Breast epithelium (tissue), 4 donors: ENCODE measurements at regions not wholly inside any gene's neighbourhood (a gene's known extent, or its start where the extent isn't known, plus 50 kb on each side); places are given as distances from the start of the nearest gene placed in this dataset.

Source experiments
- DNase-seq, 2 donors: peaks; one replicate each; pipeline ENCODE4 v3.0.0-alpha.2; 2019; ENCODE audit warnings: low spot score in 2 of 2
- H3K27ac ChIP-seq, 2 donors: fragments of 200-600 bp; sonication (generic) in 1 of 2; one replicate each; pipeline ENCODE4 v1.5.1; 2016 to 2019; ENCODE audit warnings: mild to moderate bottlenecking in 1 of 2
- H3K27me3 ChIP-seq, 2 donors: fragments of 200-600 bp; sonication (generic) in 1 of 2; one replicate each; pipeline versions ENCODE4 v1.5.1 to v1.6.0; 2017 to 2019; ENCODE audit warnings: control low read depth in 1 of 2, mild to moderate bottlenecking in 1 of 2
- H3K36me3 ChIP-seq: fragments of 200-600 bp; one replicate; pipeline ENCODE4 v1.5.1; 2019
- H3K4me1 ChIP-seq, 2 donors: fragments of 200-600 bp; sonication (generic); one replicate each; pipeline ENCODE4 v1.5.1; 2016 to 2019; ENCODE audit warnings: control low read depth in 1 of 2
- H3K4me3 ChIP-seq, 3 donors: fragments of 200-600 bp; sonication (generic); 1 replicate in 2 of 3; 2 replicates in 1 of 3; pipeline ENCODE4 v1.5.1; 2016 to 2019; ENCODE audit warnings: mild to moderate bottlenecking in 3 of 3, moderate library complexity in 2 of 3
- H3K9me3 ChIP-seq, 2 donors: fragments of 200-600 bp; sonication (generic) in 1 of 2; one replicate each; pipeline ENCODE4 v1.5.1; 2016 to 2019; ENCODE audit warnings: control low read depth in 1 of 2
- CTCF ChIP-seq, 3 donors: fragments of 450-650 bp; IDR thresholded peaks; one replicate each; pipeline ENCODE4 v1.5.1; 2016 to 2017; ENCODE audit warnings: antibody characterized with exemption in 3 of 3, mild to moderate bottlenecking in 3 of 3, moderate library complexity in 3 of 3
- POLR2A ChIP-seq: fragments of 450-650 bp; IDR thresholded peaks from one replicate; pipeline ENCODE4 v1.6.1; 2016; ENCODE audit warnings: antibody characterized with exemption, mild to moderate bottlenecking, moderate library complexity
- POLR2AphosphoS5 ChIP-seq, 3 donors: sonication (generic); formaldehyde crosslinking; IDR thresholded peaks; one replicate each; pipeline ENCODE4 v1.6.1; 2017; ENCODE audit warnings: antibody characterized with exemption in 3 of 3
- intact Hi-C: fragments of 100-400 bp; cut with DNase I; formaldehyde crosslinking; loops from one replicate; pipeline ENCODE4 v1.15.1; 2023; ENCODE audit warnings: low total_unique reads

DNA sequence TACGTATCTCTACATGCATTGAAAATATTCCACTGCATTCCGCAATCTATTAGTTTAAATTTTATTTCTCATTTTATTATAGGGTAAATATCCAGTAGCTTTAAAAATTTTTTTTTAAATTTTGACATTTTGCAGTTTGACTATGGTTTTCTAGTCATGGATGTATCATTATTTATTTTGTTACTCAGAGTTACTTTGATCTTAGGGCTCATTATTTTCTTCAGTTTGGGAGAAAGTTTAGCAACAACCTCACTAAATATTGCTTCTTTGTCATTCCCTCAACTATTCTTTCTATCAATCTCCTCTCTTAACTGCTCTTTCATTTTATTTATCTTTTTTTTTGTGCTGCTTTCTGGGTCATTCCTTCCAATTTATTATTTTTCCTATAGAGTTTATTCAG, 100.5 kb upstream of the SLCO6A1 start:
- Histone ChIP-seq H3K4me3 (no peak overlapping the region), H3K36me3 (no peaks in the 10 kb centered on the region), H3K27ac (no peak overlapping the region), H3K9me3 (peaks cover 2% of the 10 kb centered on the region in 2 donors), H3K27me3 (no peaks in the 10 kb centered on the region), H3K4me1 (no peaks in the 10 kb centered on the region)
- intact Hi-C loops = no loop called here
- DNase-seq = no peak
- no peak for TF ChIP-seq POLR2A
- no peak for TF ChIP-seq CTCF (IDR thresholded peaks at IDR 0.05)
- TF ChIP-seq POLR2AphosphoS5 (IDR thresholded peaks at IDR 0.05) = no peak

GRCh38 chr5:102600964-102601363, 102.2 kb upstream of the SLCO6A1 start:
- no peaks in the 10 kb centered on the region for H3K27me3 ChIP-seq
- TF ChIP-seq CTCF (IDR thresholded peaks at IDR 0.05) (no peak), POLR2AphosphoS5 (IDR thresholded peaks at IDR 0.05) (no peak), POLR2A (no peak)
- DNase-seq = no peak
- no peaks in the 10 kb centered on the region for H3K9me3 ChIP-seq
- H3K4me3 ChIP-seq = no peak overlapping the region
- no peak overlapping the region for H3K27ac ChIP-seq
- intact Hi-C loops = no loop called here
- H3K4me1 ChIP-seq = no peaks in the 10 kb centered on the region
- H3K36me3 ChIP-seq = no peaks in the 10 kb centered on the region

DNA sequence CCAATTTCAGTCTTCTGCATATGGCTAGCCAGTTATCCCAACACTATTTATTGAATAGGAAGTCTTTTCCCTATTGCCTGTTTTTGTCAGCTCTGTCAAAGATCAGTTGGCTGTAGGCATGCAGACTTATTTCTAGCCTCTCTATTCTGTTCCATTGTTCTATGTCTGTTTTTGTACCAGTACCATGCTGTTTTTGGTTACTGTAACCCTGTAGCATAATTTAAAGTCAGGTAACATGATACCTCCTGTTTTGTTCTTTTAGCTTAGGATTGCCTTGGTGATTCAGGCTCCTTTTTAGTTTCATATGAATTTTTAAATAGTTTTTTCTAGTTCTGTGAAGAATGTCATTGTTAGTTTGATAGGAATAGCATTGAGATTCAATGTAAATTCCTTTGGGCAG, 104.9 kb upstream of the SLCO6A1 start:
- DNase-seq = no peak
- no peaks in the 10 kb centered on the region for H3K9me3 ChIP-seq
- H3K27ac ChIP-seq = no peak overlapping the region
- TF ChIP-seq CTCF (IDR thresholded peaks at IDR 0.05) (no peak), POLR2AphosphoS5 (IDR thresholded peaks at IDR 0.05) (no peak), POLR2A (no peak)
- intact Hi-C loops = no loop called here
- H3K4me3 ChIP-seq = no peak overlapping the region
- no peaks in the 10 kb centered on the region for H3K27me3 ChIP-seq
- H3K4me1 ChIP-seq = no peaks in the 10 kb centered on the region
- no peaks in the 10 kb centered on the region for H3K36me3 ChIP-seq

GRCh38 chr5:102608414-102608813, 109.6 kb upstream of the SLCO6A1 start:
- no peaks in the 10 kb centered on the region for H3K4me1 ChIP-seq
- H3K4me3 ChIP-seq = no peak overlapping the region
- TF ChIP-seq POLR2A (no peak), CTCF (IDR thresholded peaks at IDR 0.05) (no peak), POLR2AphosphoS5 (IDR thresholded peaks at IDR 0.05) (no peak)
- intact Hi-C loops = no loop called here
- H3K27me3 ChIP-seq = no peaks in the 10 kb centered on the region
- no peak for DNase-seq
- no peak overlapping the region for H3K27ac ChIP-seq
- no peaks in the 10 kb centered on the region for H3K9me3 ChIP-seq
- H3K36me3 ChIP-seq = no peaks in the 10 kb centered on the region

DNA sequence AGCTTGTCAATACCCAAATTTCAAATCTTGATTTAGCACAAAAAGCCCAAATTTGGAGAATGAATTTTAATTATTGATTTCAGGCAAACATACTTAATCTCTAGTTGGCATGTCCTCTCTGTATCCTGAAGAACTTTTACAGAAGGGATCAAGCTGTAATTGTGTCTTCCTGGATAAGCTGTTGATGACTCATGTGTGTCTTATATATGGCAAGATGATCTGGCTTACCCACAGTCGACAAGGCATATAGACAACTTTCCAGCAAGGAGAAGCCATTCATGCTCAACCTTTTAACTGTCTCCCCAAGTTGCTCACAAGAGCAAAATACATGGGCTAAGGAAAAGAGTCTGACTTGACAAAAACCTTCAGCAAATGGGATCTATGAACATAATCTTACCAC, 112.5 kb upstream of the SLCO6A1 start:
- Histone ChIP-seq H3K9me3 (no peaks in the 10 kb centered on the region), H3K4me1 (no peaks in the 10 kb centered on the region), H3K27me3 (no peaks in the 10 kb centered on the region), H3K36me3 (no peaks in the 10 kb centered on the region), H3K27ac (no peak overlapping the region), H3K4me3 (no peak overlapping the region)
- no peak for TF ChIP-seq CTCF (IDR thresholded peaks at IDR 0.05)
- no peak for TF ChIP-seq POLR2A
- TF ChIP-seq POLR2AphosphoS5 (IDR thresholded peaks at IDR 0.05) = no peak
- intact Hi-C loops = no loop called here
- DNase-seq = no peak
